OCI-M1 (cell line): ENCODE measurements at regions not wholly inside any gene's neighbourhood (a gene's known extent, or its start where the extent isn't known, plus 50 kb on each side); places are given as distances from the start of the nearest gene placed in this dataset.
"Not testable (repeated sequence)": the region's sequence is repeated elsewhere in the genome, so short reads cannot be mapped to it uniquely, and the experiment has no call there.

Experiments used
- DNase-seq: peaks from one replicate; lab custom pipeline; 2025; lab: John Stamatoyannopoulos, UW

DNA sequence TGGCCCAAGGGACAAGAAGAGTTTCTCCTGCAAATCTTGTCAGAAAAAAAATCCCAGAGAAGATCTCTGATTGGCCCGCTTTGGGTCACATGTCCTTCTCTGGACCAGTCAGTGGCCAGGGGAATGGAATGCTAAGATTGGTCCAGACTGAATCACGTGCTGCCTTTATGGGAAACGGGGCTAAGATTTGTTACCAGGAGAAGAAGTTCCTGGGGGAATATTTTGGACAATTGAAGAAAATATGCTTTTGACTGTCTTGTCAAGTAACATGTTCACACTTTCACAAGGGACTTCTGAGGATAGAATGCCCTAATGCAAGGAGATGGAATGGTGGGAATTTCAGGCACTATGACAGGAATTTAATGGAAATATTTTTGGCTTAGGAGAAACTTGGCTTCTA lies 74.1 kb upstream of the SH3PXD2B start:
- DNase-seq = no peak

DNA sequence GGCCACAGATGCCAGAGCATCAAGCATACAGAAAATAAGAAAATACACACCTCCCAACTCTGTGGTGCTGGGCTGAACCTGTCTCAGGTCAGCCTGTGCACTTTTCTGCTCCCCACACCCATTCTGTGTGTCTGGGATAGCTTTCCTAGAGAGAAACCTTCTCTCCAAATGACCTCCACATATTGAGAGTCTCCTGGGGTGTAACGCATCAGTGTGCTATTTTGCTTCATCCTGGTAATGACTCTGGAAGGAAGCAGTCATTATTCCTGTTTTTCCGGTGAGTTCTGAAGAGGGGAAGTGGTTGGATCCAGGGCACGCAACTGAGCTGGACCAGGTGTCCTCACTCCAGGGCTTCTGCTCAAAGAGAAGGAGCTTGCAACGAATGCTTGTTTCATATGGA lies 73.2 kb upstream of the SH3PXD2B start:
- no peak for DNase-seq

DNA sequence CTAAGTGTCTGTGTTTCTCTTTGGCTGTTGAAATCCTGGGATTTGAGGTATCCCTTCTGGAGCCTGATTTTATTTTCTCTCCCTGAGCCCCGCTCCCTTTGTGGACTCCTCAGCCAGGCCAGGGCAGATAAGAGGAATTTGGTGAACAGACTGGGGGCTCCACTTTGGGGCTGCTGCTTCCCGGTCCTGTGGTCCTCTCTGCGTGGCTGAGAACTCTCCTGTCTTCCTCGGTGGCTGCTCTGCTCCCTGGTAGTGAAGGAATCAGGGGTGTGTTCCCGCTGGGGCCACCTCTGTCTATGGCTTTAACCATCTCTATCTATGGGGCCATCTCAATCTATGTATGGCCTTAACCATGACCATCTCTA lies 71.7 kb upstream of the SH3PXD2B start:
- DNase-seq = no peak

DNA sequence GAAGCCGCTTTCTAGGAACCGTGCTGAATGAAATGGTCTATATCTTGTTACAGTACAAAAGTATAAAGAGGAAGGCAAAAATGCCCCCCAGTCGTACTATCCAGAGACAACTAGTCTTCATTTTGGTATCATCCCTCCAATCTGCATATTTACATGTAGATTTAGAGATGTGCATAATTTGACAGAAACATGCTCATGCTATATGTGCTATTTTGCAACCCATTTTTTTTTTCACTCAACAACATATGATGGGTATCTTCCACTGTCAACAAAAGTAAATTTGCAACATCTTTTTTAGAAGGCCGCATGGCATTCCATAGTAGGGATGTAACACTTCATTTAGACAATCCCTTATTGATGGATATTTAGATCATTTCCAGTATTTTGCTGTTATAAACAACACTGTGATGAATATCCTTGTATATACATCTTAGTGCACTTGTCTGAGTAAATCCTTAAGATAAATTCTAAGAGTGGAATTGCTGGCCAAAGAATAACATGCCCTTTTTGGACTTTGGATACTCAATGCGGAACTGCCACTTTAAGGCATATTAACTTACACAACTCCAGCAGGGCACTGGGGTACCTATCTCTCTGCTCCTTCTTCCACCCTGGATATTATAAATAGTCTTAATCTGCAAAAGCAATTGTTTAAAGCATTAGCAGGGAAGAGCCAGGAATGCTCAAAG lies 71.1 kb upstream of the SH3PXD2B start:
- DNase-seq = no peak

DNA sequence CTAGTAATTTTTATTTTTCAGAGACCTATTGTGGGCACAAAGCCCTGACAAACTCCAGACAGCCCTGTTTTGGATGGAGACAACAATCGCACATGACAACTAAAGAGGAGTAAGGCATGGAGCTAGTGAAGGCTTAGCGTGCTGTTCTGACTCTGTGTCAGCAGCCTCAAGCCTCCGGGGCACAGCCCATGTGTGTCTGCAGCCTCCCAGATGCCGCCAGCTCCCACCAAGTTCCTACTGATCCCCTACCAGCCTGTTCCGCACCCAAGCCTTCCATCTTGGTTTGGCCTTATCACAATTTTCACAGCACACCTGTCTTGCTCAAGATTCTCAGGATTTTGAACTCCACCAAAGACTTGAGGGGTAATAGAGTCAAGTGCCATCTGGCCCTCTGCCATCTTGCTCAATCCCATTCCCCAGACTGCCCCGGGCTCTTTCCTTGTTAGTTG lies 70.3 kb upstream of the SH3PXD2B start:
- DNase-seq = no peak

DNA sequence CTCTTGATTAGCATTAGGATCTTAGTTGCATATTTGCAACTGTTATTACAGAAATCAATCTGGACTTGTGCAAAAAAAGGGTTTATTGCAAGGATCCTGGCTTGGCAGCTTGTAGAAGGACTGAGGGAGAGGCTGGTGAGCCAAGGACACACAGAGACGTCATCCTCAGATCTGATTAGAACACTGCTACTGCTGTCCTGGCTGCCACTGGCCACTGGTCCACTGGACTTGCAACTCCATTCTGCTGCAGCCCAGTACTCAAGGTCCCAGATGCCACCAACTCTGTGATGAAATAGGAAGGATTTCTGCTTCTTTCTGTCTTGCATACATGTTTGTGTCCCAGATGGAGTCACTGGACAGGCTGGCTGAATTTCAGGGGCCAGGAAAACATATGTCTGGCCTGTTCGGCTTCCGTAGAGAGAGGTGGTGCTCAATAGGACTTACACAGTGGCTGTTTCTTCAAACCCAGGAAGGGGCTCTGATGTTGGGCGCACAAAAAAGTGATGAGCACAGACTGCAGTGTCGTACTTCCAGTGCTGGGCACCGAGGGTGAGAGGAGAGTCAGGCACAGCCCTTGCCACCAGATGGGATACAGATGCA lies 68.9 kb upstream of the SH3PXD2B start:
- no peak for DNase-seq

DNA sequence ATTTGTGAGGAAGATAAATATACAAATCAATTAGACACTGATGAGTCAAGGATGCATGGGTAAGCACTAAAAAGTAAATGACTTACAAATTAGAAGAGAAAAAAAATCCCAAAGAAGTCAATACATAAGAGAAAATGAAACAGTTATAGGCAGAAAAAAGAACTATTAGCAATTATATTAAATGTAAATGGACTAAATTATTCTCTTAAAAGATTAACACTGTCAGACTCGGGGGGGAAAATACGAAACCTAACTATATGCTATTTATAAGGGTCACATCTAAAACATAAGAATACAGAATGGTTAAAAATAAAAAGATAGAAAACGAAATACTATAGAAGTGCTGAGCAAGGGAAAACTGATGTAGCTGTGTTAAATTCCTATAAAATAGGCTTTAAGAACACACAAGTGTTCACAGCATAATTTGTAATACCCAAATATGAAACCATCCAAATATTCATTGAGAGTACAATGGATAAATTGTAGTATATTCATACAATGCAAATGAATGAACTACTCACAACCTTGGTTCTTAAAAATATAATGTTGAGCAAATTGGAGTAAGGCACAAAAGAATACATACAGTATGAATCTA lies 67.1 kb upstream of the SH3PXD2B start:
- no peak for DNase-seq

DNA sequence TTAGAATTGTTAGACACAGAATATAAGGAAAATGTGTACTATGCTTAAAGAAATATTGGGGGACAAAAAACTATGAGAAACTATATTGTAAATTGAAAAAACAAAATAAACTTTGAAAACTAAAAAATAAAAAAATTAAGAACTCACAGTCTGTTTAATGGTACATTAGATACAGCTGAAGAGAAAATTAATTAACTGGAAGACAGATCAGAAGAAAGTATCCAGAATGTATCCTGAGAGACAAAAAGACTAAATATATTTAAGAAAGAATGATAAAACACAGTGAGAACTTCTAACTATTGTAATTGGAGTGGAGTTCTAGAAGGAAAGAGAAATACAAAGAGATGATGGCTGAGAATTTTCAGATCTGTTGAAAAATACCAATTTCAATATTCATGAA lies 57.6 kb upstream of the SH3PXD2B start:
- no peak for DNase-seq

DNA sequence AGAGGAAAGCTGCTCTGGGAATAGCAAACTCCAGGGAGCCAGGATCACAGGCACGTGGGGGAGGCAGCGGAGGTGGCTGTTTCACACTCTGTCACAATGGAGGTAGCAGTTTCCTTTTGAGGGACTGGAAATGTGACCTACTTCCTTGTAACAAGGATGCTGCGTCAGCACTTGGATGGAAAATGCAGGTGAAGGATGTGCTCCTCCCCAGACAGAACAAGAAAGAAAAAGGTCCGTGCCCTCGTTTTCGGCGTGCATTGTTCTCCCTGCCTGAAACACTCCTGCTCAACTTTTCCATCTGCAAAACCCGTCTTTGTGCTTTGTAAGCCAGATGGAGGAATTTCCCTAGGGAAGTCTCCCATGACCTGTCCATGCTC lies 55.1 kb upstream of the SH3PXD2B start:
- DNase-seq = no peak

DNA sequence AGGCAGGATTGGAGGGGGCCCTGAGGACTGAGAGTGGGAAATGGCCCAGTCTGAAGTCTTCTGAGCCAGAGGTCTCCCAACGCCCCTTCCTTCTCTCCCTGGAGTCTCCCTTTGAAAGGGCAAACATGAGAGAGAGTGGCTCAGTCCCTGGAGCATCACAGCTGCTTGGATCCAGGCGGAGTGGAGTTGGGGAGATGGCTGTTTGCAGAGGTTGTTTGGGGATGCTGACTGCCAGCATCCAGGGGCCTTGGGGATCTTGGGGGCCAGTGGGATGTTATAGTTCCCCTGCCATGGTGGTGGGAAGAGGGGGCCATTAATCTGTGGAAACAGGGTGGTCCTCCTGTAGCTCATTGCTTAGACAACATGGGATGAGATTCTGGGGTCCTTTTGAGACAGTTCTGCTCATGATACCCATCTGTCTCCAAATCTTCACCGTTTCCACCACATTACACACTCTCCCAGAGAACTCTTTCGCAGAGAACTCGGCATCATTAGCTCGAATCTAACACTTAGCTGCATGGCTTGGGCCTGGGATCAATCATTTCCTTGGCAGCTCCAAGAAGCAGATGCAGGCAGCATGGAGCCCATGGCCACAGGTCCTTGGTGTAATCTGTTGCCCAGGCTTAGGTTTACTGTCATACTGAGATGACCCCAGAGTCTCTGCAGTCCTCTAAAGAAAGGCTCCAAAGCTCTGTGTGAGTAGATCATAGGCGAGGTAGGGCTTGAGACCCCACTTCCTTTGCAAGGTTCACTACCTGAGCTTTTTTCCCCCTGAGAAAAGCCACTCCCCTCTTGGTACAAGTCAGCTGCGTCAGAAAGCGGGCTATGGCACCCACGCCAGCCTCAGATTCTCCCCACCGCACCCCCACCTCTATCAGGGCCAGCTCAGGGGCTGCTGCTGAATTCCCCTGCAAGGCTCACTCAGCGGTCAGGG lies 54.4 kb upstream of the SH3PXD2B start:
- no peak for DNase-seq

DNA sequence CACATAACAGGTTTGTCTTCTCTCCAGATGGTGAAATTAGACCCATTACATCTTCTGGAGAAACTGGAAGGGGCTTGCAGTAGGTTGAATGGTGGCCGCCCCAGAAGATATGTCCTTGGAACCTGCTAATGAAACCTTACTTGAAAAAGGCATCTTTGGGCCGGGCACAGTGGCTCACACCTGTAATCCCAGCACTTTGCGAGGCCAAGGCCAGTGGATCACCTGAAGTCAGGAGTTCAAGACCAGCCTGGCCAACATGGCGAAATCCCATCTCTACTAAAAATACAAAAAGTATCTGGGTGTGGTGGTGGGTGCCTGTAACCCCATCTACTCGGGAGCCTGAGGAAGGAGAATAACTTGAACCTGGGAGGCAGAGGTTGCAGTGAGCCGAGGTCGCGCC lies 53.2 kb upstream of the SH3PXD2B start:
- not testable (repeated sequence) for DNase-seq

DNA sequence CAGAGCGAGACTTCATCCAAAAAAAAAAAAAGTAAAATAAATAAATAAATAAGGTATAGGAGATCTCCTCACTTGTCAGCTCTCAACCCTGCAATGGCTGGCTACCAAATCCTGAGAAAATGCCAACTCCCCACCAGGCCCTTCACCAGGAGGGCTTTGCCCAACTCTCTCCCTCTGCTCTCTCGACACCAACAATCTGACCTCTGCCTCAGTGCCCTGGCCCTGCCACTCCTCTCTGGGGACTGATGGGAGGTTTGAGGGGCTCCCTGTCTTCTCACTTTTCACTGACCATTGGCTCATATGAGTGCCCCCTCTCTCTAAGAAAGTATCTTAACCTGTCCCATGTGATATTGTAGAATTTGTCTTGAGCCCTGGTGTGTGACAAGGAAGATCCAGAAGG lies 52.6 kb upstream of the SH3PXD2B start:
- no peak for DNase-seq

DNA sequence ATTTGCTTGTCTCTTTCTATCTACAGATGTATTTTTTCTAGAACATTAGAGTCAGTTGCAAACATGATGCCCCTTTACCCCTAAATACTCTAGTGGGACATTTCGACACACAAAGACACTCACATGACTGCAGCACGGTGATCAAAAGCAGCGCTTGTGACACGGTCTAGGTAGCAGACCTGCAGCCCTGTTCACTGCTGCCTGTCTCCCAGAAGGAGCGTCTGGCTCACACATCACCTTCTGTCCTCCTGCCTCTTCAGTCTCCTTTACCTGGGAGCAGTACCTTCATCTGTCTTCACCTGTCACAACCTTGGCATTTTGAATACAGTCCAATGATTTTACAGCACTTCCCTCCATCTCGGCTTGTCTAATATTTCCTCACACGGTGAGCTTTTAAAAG lies 51.9 kb upstream of the SH3PXD2B start:
- no peak for DNase-seq

DNA sequence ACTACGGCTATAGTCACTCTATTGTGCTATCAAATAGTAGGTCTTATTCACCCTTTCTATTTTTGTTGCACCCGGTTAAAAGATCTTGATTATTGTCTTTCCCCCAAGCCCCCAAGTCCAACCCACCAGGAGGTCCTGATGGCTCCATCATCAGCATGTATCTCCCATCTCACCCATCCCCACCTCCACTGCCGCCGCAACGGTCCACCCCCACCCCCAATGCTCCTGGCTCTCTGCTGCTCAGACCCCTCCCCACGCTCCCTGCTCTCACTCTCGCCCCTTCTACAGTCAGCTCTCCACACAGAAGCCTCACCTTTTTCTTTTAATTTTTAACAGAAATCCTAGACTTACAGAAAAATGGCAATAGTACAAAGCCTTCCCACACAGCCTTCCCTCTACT lies 51.5 kb upstream of the SH3PXD2B start:
- DNase-seq = no peak

DNA sequence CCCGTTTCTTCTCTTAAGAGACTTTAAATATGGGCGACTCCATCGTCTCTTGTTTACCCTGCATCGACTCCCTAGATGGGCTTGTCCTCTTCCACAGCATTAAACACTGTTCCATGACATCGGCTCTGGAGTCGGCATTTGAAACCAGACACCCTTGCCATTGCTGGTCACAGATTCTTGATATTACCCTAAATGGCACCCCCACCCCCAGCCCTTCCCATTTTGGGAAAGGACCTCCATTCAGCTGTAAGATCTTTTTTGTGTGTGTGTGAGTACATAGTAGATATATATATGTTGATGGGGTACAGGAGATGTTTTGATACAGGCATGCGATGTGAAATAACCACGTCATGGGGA lies 51.1 kb upstream of the SH3PXD2B start:
- no peak for DNase-seq

DNA sequence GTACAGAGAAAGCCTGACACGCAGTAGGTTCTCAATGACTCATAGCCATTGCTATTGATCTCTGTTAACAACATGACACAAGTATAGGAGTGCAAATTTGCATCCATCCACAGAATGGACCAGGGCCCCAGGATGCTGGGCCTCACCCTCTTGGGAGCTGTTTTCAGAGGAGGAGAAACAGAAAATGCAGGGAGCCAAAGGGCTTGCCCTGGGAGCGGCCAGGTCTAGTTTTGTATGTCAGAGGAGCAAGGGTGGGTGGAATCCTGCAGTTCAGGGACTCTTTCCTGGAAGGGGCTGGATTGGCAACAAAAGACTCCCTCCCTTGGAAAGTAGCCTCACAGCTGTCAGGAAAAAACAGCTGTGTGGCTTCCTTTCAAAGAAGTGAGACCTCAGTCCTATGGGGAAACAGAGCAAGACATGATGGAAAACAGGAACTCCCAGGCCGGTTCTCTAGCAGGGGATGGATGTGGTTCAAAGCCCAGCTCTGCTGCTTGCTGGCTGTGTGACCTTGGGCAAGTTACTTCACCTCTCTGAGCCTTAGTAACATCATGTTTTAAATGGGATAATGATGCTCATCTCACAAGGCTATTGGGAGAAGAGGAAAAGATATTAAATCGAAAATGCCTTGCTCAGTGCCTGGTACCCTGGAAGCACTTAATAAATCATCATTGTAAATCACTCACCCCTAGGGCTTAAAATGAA lies 50.5 kb upstream of the SH3PXD2B start:
- no peak for DNase-seq

DNA sequence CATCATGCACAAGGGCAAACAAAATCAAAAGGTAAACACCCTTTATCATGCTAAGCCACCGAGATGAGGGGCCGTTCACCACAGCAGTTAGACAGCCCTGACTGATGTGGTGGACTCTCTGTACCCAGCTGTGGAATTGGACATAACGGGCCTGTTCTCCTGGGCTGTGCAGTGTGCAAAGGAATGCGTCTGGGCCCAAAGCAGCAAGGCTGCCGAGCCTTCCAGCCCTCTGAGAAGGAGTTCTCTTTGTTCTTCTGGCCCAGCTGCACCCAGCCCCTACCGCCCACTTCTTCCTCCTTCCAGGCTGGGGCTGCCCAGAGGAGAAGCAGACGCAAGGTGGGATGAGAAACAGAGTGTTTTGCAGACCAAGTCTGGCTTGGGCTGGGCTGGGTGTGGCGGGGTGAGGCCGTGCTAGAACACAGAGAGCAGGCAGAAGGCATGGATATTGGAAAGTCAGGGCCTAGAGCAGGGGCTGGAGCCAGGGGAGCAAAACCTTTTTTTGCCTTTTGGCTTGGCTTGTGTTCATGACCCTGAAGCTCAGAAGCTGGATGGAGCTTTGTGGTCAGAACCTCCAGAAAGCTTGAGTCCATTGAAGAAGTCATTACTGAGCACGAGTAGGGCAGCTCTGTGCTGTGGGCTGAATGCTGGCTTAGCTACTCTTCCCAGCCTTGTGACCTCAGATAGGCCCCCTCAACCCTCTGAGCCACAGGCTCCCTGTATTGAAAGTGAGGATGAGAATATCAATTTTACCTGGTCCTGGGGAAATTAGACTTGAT lies 49.8 kb upstream of the SH3PXD2B start:
- DNase-seq = no peak
